ENCODE measurements at regions not wholly inside any gene's neighbourhood (a gene's known extent, or its start where the extent isn't known, plus 50 kb on each side); places are given as distances from the start of the nearest gene placed in this dataset.
A peak's percentile ranks its signal among the peaks of the same experiment; 100 is the strongest.

DNA sequence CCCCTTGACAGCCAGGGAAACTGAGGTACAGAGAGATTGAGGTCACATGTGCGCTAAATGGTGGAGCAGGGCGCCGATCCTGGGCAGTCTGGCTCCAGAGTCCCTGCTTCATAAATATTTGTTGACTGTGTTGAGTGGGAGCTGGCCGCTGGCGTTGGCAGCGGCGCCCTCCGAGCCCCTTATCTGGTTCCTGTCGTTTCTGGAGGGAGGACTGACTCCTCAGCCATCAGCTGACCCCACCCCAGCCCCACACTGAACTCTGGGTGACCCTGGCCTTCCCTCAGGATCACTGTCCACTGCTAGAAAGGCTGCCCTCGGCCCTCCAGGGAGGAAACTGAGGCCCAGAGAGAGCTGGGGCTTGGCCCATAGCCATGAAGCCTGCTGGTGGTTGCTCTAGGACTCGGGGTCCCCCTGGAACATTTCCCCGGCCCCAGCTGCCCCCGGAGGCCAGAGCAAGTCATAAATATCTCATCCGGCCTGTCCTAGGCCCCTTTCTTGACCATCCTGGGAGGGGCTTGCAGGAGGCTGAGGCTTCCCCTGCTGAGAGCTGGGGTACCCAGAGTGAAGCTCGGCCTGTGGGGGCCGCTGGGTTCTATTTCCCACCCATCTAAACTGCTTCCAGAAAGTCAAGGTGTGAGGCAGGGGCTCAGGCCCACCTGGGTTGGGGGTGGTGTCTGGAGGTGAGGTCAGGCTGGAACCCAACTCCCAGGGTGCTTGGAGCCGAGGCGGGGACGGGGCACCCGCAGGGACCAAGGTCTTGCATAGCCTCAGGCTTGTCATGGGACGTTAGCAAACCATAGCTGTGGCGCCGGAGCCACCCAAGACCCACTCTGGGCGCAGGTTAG lies 51.7 kb upstream of the GSE1 start:
- no peak overlapping the region for H3K27ac ChIP-seq (ENCODE audit: low read depth, low read length)
- H3K36me3 Mint-ChIP-seq (ENCODE audit: low read depth, unreplicated experiment): no peaks in the 10 kb centered on the region
- no peaks in the 10 kb centered on the region for H3K36me3 ChIP-seq (ENCODE audit: insufficient read depth, low read length)
- H3K27me3 Mint-ChIP-seq (ENCODE audit: low read depth, unreplicated experiment): peaks cover 6% of the 10 kb centered on the region
- H3K27ac Mint-ChIP-seq (ENCODE audit: unreplicated experiment): no peak overlapping the region
- no peaks in the 10 kb centered on the region for H3K9me3 Mint-ChIP-seq (ENCODE audit: unreplicated experiment)
- H3K4me3 Mint-ChIP-seq (ENCODE audit: unreplicated experiment): no peak overlapping the region
- H4K20me1 ChIP-seq (ENCODE audit: insufficient read depth, low read length): peaks cover 89% of the 10 kb centered on the region
- no peak for FAIRE-seq
- H3K79me2 ChIP-seq (ENCODE audit: insufficient read depth, low read length): peaks cover 69% of the 10 kb centered on the region
- no peaks in the 10 kb centered on the region for H3K9me3 ChIP-seq (ENCODE audit: insufficient read depth, low read depth, low read length)
- H3K4me1 Mint-ChIP-seq (ENCODE audit: low read depth, unreplicated experiment): peaks cover 12% of the 10 kb centered on the region
- TF ChIP-seq EZH2 (IDR thresholded peaks at IDR 0.05; ENCODE audit: insufficient read depth, low read length): no peak
- TF ChIP-seq, protein P1, sequence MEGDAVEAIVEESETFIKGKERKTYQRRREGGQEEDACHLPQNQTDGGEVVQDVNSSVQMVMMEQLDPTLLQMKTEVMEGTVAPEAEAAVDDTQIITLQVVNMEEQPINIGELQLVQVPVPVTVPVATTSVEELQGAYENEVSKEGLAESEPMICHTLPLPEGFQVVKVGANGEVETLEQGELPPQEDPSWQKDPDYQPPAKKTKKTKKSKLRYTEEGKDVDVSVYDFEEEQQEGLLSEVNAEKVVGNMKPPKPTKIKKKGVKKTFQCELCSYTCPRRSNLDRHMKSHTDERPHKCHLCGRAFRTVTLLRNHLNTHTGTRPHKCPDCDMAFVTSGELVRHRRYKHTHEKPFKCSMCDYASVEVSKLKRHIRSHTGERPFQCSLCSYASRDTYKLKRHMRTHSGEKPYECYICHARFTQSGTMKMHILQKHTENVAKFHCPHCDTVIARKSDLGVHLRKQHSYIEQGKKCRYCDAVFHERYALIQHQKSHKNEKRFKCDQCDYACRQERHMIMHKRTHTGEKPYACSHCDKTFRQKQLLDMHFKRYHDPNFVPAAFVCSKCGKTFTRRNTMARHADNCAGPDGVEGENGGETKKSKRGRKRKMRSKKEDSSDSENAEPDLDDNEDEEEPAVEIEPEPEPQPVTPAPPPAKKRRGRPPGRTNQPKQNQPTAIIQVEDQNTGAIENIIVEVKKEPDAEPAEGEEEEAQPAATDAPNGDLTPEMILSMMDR (IDR thresholded peaks at IDR 0.05; ENCODE audit: insufficient read depth, low read depth, low read length): no peak
- no peak overlapping the region for H3K4me3 ChIP-seq (ENCODE audit: insufficient read depth, low read depth, low read length)
- H3K4me2 ChIP-seq (ENCODE audit: low read length): no peak overlapping the region
- peaks cover 17% of the 10 kb centered on the region for H3K4me1 ChIP-seq (ENCODE audit: insufficient read depth, low read length)
- no peak overlapping the region for H2AFZ ChIP-seq (ENCODE audit: low read depth, low read length)
- no peaks in the 10 kb centered on the region for H3K27me3 ChIP-seq (ENCODE audit: insufficient read depth, low read length)
- H3K9ac ChIP-seq (ENCODE audit: low read length): no peak overlapping the region
- DNase-seq (ENCODE audit: low read depth): no peak

DNA sequence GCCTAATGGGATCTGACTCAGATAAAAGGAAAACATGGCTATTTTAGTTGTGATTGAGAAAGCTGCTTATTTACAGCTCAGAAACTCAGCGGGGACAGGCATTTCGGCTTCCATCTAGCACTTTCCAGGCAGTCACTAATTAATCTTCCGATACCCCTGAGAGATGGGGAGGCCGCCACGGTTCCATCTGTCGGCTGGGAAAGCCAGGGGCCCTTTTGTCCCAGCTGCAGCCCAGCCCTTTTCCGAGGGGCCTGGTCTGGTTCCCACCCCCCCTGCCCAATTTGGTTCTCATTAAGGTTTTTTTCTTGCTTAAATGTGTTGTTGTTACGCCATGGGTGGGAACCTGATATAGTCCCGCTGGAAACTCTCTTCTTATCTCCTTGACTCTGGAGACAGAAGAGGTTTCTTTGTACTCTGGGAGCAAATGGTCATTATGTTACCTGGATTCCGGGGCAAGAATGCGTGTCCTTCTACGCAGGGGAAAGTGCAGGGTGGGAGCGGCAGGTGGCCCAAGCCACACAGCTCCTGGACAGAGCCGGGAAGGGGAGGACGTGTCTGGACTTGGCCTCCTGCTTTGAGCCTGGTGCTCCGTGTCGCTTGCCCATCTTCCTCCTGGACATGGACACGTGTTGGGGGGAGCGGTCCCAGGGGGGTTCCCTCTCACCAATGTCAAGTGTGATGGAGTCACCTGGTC lies 50.9 kb upstream of the GSE1 start:
- Histone ChIP-seq H3K4me2 (ENCODE audit: low read length) (no peak overlapping the region), H3K4me1 (ENCODE audit: insufficient read depth, low read length) (peaks cover 15% of the 10 kb centered on the region), H3K9ac (ENCODE audit: low read length) (no peak overlapping the region), H4K20me1 (ENCODE audit: insufficient read depth, low read length) (peaks cover 91% of the 10 kb centered on the region), H3K36me3 (ENCODE audit: insufficient read depth, low read length) (no peaks in the 10 kb centered on the region), H3K79me2 (ENCODE audit: insufficient read depth, low read length) (peaks cover 66% of the 10 kb centered on the region), H3K27me3 (ENCODE audit: insufficient read depth, low read length) (no peaks in the 10 kb centered on the region), H3K9me3 (ENCODE audit: insufficient read depth, low read depth, low read length) (no peaks in the 10 kb centered on the region), H3K27ac (ENCODE audit: low read depth, low read length) (no peak overlapping the region), H3K4me3 (ENCODE audit: insufficient read depth, low read depth, low read length) (no peak overlapping the region), H2AFZ (ENCODE audit: low read depth, low read length) (no peak overlapping the region)
- Mint-ChIP-seq H3K36me3 (ENCODE audit: low read depth, unreplicated experiment) (no peaks in the 10 kb centered on the region), H3K27me3 (ENCODE audit: low read depth, unreplicated experiment) (peaks cover 6% of the 10 kb centered on the region), H3K27ac (ENCODE audit: unreplicated experiment) (no peak overlapping the region), H3K9me3 (ENCODE audit: unreplicated experiment) (no peaks in the 10 kb centered on the region), H3K4me1 (ENCODE audit: low read depth, unreplicated experiment) (peaks cover 10% of the 10 kb centered on the region), H3K4me3 (ENCODE audit: unreplicated experiment) (peak overlapping the region; percentile 17)
- FAIRE-seq: no peak
- no peak for TF ChIP-seq EZH2 (IDR thresholded peaks at IDR 0.05; ENCODE audit: insufficient read depth, low read length)
- TF ChIP-seq, protein P1 (IDR thresholded peaks at IDR 0.05; ENCODE audit: insufficient read depth, low read depth, low read length): no peak
- no peak for DNase-seq (ENCODE audit: low read depth)
